Adipocyte (in vitro differentiated cells): ENCODE measurements at regions not wholly inside any gene's neighbourhood (a gene's known extent, or its start where the extent isn't known, plus 50 kb on each side); places are given as distances from the start of the nearest gene placed in this dataset.
A peak's percentile ranks its signal among the peaks of the same experiment; 100 is the strongest.

Experiments
- DNase-seq: peaks from one replicate; pipeline ENCODE4 v3.0.0-alpha.2; 2015; ENCODE audit warnings: low read depth
- H3K27me3 ChIP-seq: replicated peaks from 2 replicates; pipeline ENCODE4 v1.7.0; 2013; ENCODE audit warnings: mild to moderate bottlenecking, low read length, moderate library complexity; ENCODE audit not compliant: control insufficient read depth, insufficient read depth
- H3K36me3 ChIP-seq: 2 replicates; pipeline ENCODE4 v1.7.0; 2013; ENCODE audit warnings: low read length, mild to moderate bottlenecking, moderate library complexity; ENCODE audit not compliant: control insufficient read depth, insufficient read depth, severe bottlenecking
- H3K4me1 ChIP-seq: 2 replicates; pipeline ENCODE4 v1.7.0; 2013; ENCODE audit warnings: mild to moderate bottlenecking, low read length, moderate library complexity; ENCODE audit not compliant: control insufficient read depth, insufficient read depth
- H3K4me3 ChIP-seq: 2 replicates; pipeline ENCODE4 v1.7.0; 2013; ENCODE audit warnings: mild to moderate bottlenecking, low read length, moderate library complexity
- H3K9ac ChIP-seq: 2 replicates; pipeline ENCODE4 v1.7.0; 2013; ENCODE audit warnings: mild to moderate bottlenecking, low read length, moderate library complexity
- H3K9me3 ChIP-seq: 2 replicates; pipeline ENCODE4 v1.7.0; 2013; ENCODE audit warnings: mild to moderate bottlenecking, low read length, moderate library complexity; ENCODE audit not compliant: control insufficient read depth

GRCh38 chr17:63102034-63102433 lies 136.0 kb downstream of the TANC2 start:
- no peaks in the 10 kb centered on the region for H3K27me3 ChIP-seq
- H3K9ac ChIP-seq = no peak overlapping the region
- H3K4me3 ChIP-seq = no peak overlapping the region
- H3K4me1 ChIP-seq = peaks cover 4% of the 10 kb centered on the region
- no peak for DNase-seq
- H3K36me3 ChIP-seq = peaks cover 6% of the 10 kb centered on the region
- H3K9me3 ChIP-seq = no peaks in the 10 kb centered on the region

GRCh38 chr17:63106050-63106449 lies 140.0 kb downstream of the TANC2 start:
- no peak overlapping the region for H3K9ac ChIP-seq

GRCh38 chr17:63109661-63110060 lies 143.6 kb downstream of the TANC2 start:
- Histone ChIP-seq H3K9ac (no peak overlapping the region), H3K9me3 (no peaks in the 10 kb centered on the region)

More at GRCh38 chr17:63106050-63106449, 140.0 kb downstream of the TANC2 start:
- H3K27me3 ChIP-seq = no peaks in the 10 kb centered on the region
- no peak overlapping the region for H3K4me3 ChIP-seq
- H3K36me3 ChIP-seq = no peaks in the 10 kb centered on the region
- H3K9me3 ChIP-seq = no peaks in the 10 kb centered on the region
- DNase-seq = no peak
- peaks cover 4% of the 10 kb centered on the region for H3K4me1 ChIP-seq

GRCh38 chr17:63113167-63113566 lies 147.1 kb downstream of the TANC2 start:
- Histone ChIP-seq H3K4me1 (no peaks in the 10 kb centered on the region), H3K4me3 (no peak overlapping the region), H3K9me3 (no peaks in the 10 kb centered on the region), H3K27me3 (no peaks in the 10 kb centered on the region), H3K36me3 (no peaks in the 10 kb centered on the region), H3K9ac (no peak overlapping the region)
- DNase-seq = no peak

More at GRCh38 chr17:63109661-63110060, 143.6 kb downstream of the TANC2 start:
- Histone ChIP-seq H3K4me1 (peaks cover 4% of the 10 kb centered on the region), H3K27me3 (no peaks in the 10 kb centered on the region), H3K36me3 (no peaks in the 10 kb centered on the region), H3K4me3 (no peak overlapping the region)
- DNase-seq = no peak

GRCh38 chr17:63116228-63116627 lies 150.2 kb downstream of the TANC2 start:
- no peak overlapping the region for H3K4me3 ChIP-seq
- no peaks in the 10 kb centered on the region for H3K9me3 ChIP-seq
- peaks cover 4% of the 10 kb centered on the region for H3K4me1 ChIP-seq
- no peak for DNase-seq
- H3K27me3 ChIP-seq = no peaks in the 10 kb centered on the region
- H3K9ac ChIP-seq = no peak overlapping the region
- no peaks in the 10 kb centered on the region for H3K36me3 ChIP-seq

GRCh38 chr17:63116967-63117830 lies 151.2 kb downstream of the TANC2 start:
- DNase-seq = peak; percentile 5
- no peak overlapping the region for H3K4me3 ChIP-seq

GRCh38 chr17:63120406-63120805 lies 154.4 kb downstream of the TANC2 start:
- Histone ChIP-seq H3K4me3 (no peak overlapping the region), H3K4me1 (peaks cover 8% of the 10 kb centered on the region), H3K9me3 (no peaks in the 10 kb centered on the region), H3K27me3 (no peaks in the 10 kb centered on the region), H3K9ac (no peak overlapping the region), H3K36me3 (no peaks in the 10 kb centered on the region)
- peak; percentile 35 for DNase-seq

More at GRCh38 chr17:63116967-63117830, 151.2 kb downstream of the TANC2 start:
- Histone ChIP-seq H3K9me3 (no peaks in the 10 kb centered on the region), H3K36me3 (no peaks in the 10 kb centered on the region), H3K27me3 (no peaks in the 10 kb centered on the region), H3K4me1 (peaks cover 4% of the 10 kb centered on the region), H3K9ac (no peak overlapping the region)

GRCh38 chr17:63124536-63124935 lies 158.5 kb downstream of the TANC2 start:
- H3K9ac ChIP-seq = no peak overlapping the region
- H3K9me3 ChIP-seq = no peaks in the 10 kb centered on the region
- DNase-seq = no peak
- no peaks in the 10 kb centered on the region for H3K27me3 ChIP-seq
- H3K4me3 ChIP-seq = no peak overlapping the region
- peaks cover 9% of the 10 kb centered on the region for H3K4me1 ChIP-seq
- H3K36me3 ChIP-seq = no peaks in the 10 kb centered on the region

GRCh38 chr17:63124958-63125357 lies 158.9 kb downstream of the TANC2 start:
- H3K4me1 ChIP-seq = peaks cover 9% of the 10 kb centered on the region
- H3K9ac ChIP-seq = no peak overlapping the region
- H3K36me3 ChIP-seq = no peaks in the 10 kb centered on the region
- no peaks in the 10 kb centered on the region for H3K9me3 ChIP-seq
- no peaks in the 10 kb centered on the region for H3K27me3 ChIP-seq
- no peak overlapping the region for H3K4me3 ChIP-seq
- no peak for DNase-seq

- Histone ChIP-seq H3K4me1 (peaks cover 5% of the 10 kb centered on the region), H3K36me3 (no peaks in the 10 kb centered on the region), H3K9ac (no peak overlapping the region)
These were observed 160.0 kb downstream of the TANC2 start for GRCh38 chr17:63125987-63126386.

GRCh38 chr17:63126607-63127006 lies 160.6 kb downstream of the TANC2 start:
- DNase-seq = no peak

More at GRCh38 chr17:63125987-63126386, 160.0 kb downstream of the TANC2 start:
- Histone ChIP-seq H3K27me3 (no peaks in the 10 kb centered on the region), H3K4me3 (no peak overlapping the region), H3K9me3 (no peaks in the 10 kb centered on the region)
- DNase-seq = no peak

More at GRCh38 chr17:63126607-63127006, 160.6 kb downstream of the TANC2 start:
- no peak overlapping the region for H3K9ac ChIP-seq
- H3K9me3 ChIP-seq = no peaks in the 10 kb centered on the region
- H3K4me3 ChIP-seq = no peak overlapping the region
- H3K27me3 ChIP-seq = no peaks in the 10 kb centered on the region
- H3K4me1 ChIP-seq = peaks cover 5% of the 10 kb centered on the region
- no peaks in the 10 kb centered on the region for H3K36me3 ChIP-seq
